ENCODE measurements at regions not wholly inside any gene's neighbourhood (a gene's known extent, or its start where the extent isn't known, plus 50 kb on each side); places are given as distances from the start of the nearest gene placed in this dataset.

DNA sequence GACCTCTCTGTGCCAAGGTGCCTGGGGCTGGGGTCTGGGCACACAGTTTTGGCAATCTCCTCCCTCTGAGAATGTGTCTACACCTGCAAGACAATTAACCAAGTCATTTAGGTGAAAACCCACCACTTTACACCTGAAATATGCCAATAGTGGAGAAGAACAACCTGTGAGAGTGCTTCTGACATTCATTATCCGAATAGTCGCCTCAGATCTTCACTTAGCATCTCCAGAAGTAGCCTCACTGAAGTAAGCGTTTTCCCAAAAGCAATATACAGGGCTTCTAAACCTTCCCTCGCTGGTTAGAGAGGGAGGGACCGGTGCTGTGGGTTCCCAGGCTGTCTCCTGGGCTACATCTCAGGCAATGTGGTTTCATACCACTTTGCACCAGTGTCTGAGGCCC lies 173.5 kb downstream of the DDX1 start:
- Histone ChIP-seq H3K4me3 (no peak overlapping the region), H3K36me3 (ENCODE audit: insufficient read depth) (no peaks in the 10 kb centered on the region), H3K4me1 (ENCODE audit: insufficient read depth) (no peaks in the 10 kb centered on the region)

More for the DNA sequence above, 173.5 kb downstream of the DDX1 start:
- Mint-ChIP-seq H3K27me3 (ENCODE audit: insufficient read depth, low read depth, poor library complexity) (peaks cover 4% of the 10 kb centered on the region), H3K4me3 (no peak overlapping the region), H3K9me3 (no peaks in the 10 kb centered on the region; the same call in 2 of the 3 replicates), H3K27ac (no peak overlapping the region), H3K36me3 (ENCODE audit: low read depth) (no peaks in the 10 kb centered on the region), H3K4me1 (peaks cover 20% of the 10 kb centered on the region)
- no peak for DNase-seq (ENCODE audit: low spot score)
- no peaks in the 10 kb centered on the region for H3F3A ChIP-seq (replicated peaks; ENCODE audit: low read depth)
- ATAC-seq: no peak
- H3K27ac ChIP-seq (ENCODE audit: low read depth): no peak overlapping the region
- H3K4me2 ChIP-seq: no peak overlapping the region
- H3K9me2 ChIP-seq (ENCODE audit: insufficient read depth): no peaks in the 10 kb centered on the region
- H3K27me3 ChIP-seq (ENCODE audit: insufficient read depth): no peaks in the 10 kb centered on the region
- H3K79me2 ChIP-seq (replicated peaks; ENCODE audit: insufficient read depth): no peaks in the 10 kb centered on the region
- TF ChIP-seq, protein P1, sequence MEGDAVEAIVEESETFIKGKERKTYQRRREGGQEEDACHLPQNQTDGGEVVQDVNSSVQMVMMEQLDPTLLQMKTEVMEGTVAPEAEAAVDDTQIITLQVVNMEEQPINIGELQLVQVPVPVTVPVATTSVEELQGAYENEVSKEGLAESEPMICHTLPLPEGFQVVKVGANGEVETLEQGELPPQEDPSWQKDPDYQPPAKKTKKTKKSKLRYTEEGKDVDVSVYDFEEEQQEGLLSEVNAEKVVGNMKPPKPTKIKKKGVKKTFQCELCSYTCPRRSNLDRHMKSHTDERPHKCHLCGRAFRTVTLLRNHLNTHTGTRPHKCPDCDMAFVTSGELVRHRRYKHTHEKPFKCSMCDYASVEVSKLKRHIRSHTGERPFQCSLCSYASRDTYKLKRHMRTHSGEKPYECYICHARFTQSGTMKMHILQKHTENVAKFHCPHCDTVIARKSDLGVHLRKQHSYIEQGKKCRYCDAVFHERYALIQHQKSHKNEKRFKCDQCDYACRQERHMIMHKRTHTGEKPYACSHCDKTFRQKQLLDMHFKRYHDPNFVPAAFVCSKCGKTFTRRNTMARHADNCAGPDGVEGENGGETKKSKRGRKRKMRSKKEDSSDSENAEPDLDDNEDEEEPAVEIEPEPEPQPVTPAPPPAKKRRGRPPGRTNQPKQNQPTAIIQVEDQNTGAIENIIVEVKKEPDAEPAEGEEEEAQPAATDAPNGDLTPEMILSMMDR (conservative IDR thresholded peaks at IDR 0.05; ENCODE audit: low read depth in 2 of 2): no peak
- TF ChIP-seq ZNF331 (CRISPR knock-in tag; IDR thresholded peaks at IDR 0.05; ENCODE audit: low read depth) (no peak), EZH2phosphoT487 (IDR thresholded peaks at IDR 0.05; ENCODE audit: unreplicated experiment) (no peak), JUNB (IDR thresholded peaks at IDR 0.05; ENCODE audit: unreplicated experiment) (no peak), EZH2 (IDR thresholded peaks at IDR 0.05; ENCODE audit: low read depth, unreplicated experiment) (no peak)
- TF ChIP-seq, protein P2, sequence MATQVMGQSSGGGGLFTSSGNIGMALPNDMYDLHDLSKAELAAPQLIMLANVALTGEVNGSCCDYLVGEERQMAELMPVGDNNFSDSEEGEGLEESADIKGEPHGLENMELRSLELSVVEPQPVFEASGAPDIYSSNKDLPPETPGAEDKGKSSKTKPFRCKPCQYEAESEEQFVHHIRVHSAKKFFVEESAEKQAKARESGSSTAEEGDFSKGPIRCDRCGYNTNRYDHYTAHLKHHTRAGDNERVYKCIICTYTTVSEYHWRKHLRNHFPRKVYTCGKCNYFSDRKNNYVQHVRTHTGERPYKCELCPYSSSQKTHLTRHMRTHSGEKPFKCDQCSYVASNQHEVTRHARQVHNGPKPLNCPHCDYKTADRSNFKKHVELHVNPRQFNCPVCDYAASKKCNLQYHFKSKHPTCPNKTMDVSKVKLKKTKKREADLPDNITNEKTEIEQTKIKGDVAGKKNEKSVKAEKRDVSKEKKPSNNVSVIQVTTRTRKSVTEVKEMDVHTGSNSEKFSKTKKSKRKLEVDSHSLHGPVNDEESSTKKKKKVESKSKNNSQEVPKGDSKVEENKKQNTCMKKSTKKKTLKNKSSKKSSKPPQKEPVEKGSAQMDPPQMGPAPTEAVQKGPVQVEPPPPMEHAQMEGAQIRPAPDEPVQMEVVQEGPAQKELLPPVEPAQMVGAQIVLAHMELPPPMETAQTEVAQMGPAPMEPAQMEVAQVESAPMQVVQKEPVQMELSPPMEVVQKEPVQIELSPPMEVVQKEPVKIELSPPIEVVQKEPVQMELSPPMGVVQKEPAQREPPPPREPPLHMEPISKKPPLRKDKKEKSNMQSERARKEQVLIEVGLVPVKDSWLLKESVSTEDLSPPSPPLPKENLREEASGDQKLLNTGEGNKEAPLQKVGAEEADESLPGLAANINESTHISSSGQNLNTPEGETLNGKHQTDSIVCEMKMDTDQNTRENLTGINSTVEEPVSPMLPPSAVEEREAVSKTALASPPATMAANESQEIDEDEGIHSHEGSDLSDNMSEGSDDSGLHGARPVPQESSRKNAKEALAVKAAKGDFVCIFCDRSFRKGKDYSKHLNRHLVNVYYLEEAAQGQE (IDR thresholded peaks at IDR 0.05; ENCODE audit: unreplicated experiment): no peak
- TF ChIP-seq, protein P3, sequence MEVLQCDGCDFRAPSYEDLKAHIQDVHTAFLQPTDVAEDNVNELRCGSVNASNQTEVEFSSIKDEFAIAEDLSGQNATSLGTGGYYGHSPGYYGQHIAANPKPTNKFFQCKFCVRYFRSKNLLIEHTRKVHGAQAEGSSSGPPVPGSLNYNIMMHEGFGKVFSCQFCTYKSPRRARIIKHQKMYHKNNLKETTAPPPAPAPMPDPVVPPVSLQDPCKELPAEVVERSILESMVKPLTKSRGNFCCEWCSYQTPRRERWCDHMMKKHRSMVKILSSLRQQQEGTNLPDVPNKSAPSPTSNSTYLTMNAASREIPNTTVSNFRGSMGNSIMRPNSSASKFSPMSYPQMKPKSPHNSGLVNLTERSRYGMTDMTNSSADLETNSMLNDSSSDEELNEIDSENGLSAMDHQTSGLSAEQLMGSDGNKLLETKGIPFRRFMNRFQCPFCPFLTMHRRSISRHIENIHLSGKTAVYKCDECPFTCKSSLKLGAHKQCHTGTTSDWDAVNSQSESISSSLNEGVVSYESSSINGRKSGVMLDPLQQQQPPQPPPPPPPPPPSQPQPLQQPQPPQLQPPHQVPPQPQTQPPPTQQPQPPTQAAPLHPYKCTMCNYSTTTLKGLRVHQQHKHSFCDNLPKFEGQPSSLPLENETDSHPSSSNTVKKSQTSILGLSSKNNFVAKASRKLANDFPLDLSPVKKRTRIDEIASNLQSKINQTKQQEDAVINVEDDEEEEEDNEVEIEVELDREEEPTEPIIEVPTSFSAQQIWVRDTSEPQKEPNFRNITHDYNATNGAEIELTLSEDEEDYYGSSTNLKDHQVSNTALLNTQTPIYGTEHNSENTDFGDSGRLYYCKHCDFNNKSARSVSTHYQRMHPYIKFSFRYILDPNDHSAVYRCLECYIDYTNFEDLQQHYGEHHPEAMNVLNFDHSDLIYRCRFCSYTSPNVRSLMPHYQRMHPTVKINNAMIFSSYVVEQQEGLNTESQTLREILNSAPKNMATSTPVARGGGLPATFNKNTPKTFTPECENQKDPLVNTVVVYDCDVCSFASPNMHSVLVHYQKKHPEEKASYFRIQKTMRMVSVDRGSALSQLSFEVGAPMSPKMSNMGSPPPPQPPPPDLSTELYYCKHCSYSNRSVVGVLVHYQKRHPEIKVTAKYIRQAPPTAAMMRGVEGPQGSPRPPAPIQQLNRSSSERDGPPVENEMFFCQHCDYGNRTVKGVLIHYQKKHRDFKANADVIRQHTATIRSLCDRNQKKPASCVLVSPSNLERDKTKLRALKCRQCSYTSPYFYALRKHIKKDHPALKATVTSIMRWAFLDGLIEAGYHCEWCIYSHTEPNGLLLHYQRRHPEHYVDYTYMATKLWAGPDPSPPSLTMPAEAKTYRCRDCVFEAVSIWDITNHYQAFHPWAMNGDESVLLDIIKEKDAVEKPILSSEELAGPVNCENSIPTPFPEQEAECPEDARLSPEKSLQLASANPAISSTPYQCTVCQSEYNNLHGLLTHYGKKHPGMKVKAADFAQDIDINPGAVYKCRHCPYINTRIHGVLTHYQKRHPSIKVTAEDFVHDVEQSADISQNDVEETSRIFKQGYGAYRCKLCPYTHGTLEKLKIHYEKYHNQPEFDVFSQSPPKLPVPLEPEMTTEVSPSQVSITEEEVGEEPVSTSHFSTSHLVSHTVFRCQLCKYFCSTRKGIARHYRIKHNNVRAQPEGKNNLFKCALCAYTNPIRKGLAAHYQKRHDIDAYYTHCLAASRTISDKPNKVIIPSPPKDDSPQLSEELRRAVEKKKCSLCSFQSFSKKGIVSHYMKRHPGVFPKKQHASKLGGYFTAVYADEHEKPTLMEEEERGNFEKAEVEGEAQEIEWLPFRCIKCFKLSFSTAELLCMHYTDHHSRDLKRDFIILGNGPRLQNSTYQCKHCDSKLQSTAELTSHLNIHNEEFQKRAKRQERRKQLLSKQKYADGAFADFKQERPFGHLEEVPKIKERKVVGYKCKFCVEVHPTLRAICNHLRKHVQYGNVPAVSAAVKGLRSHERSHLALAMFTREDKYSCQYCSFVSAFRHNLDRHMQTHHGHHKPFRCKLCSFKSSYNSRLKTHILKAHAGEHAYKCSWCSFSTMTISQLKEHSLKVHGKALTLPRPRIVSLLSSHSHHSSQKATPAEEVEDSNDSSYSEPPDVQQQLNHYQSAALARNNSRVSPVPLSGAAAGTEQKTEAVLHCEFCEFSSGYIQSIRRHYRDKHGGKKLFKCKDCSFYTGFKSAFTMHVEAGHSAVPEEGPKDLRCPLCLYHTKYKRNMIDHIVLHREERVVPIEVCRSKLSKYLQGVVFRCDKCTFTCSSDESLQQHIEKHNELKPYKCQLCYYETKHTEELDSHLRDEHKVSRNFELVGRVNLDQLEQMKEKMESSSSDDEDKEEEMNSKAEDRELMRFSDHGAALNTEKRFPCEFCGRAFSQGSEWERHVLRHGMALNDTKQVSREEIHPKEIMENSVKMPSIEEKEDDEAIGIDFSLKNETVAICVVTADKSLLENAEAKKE (CRISPR knock-in tag; IDR thresholded peaks at IDR 0.05): no peak
- TF ChIP-seq, protein P4, sequence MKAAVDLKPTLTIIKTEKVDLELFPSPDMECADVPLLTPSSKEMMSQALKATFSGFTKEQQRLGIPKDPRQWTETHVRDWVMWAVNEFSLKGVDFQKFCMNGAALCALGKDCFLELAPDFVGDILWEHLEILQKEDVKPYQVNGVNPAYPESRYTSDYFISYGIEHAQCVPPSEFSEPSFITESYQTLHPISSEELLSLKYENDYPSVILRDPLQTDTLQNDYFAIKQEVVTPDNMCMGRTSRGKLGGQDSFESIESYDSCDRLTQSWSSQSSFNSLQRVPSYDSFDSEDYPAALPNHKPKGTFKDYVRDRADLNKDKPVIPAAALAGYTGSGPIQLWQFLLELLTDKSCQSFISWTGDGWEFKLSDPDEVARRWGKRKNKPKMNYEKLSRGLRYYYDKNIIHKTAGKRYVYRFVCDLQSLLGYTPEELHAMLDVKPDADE (IDR thresholded peaks at IDR 0.05): no peak
- H4K20me1 ChIP-seq (replicated peaks; ENCODE audit: insufficient read depth): no peaks in the 10 kb centered on the region
- no peak overlapping the region for H2AFZ ChIP-seq

Measured in GM23338 (cell line).